ENCODE measurements at regions not wholly inside any gene's neighbourhood (a gene's known extent, or its start where the extent isn't known, plus 50 kb on each side); places are given as distances from the start of the nearest gene placed in this dataset.
"Not testable (repeated sequence)": the region's sequence is repeated elsewhere in the genome, so short reads cannot be mapped to it uniquely, and the experiment has no call there.

DNA sequence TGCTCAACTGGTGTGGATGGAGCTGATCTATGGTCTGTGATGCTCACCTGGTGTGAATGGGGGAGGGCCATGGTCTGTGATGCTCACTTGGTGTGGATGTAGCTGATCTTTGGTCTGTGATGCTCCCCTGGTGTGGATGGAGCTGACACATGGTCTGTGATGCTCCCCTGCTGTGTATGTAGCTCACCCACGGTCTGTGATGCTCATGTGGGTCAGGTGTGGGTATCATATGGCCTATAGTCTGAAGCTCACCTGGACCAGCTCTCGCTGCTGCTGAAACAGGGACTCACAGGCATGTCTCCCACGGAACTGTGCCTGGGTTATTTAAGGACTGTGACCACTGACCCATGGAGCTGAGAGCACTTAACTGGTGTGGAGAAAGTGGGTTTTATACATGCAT lies 109.7 kb downstream of the CRLF2 start:
- DNase-seq (ENCODE audit: low spot score) = no peak

DNA sequence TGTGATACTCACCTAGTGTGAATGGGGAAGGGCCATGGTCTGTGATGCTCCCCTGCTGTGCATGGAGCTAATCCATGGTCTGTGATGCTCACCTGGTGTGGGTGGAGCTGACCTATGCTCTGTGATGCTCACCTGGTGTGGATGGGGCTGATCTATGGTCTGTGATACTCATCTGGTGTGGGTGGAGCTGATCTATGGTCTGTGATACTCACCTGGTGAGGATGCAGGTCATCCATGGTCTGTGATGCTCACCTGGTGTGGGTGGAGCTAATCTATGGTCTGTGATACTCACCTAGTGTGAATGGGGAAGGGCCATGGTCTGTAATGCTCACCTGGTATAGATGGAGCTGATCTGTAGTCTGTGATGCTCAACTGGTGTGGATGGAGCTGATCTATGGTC lies 110.2 kb downstream of the CRLF2 start:
- not testable (repeated sequence) for DNase-seq (ENCODE audit: low spot score)

DNA sequence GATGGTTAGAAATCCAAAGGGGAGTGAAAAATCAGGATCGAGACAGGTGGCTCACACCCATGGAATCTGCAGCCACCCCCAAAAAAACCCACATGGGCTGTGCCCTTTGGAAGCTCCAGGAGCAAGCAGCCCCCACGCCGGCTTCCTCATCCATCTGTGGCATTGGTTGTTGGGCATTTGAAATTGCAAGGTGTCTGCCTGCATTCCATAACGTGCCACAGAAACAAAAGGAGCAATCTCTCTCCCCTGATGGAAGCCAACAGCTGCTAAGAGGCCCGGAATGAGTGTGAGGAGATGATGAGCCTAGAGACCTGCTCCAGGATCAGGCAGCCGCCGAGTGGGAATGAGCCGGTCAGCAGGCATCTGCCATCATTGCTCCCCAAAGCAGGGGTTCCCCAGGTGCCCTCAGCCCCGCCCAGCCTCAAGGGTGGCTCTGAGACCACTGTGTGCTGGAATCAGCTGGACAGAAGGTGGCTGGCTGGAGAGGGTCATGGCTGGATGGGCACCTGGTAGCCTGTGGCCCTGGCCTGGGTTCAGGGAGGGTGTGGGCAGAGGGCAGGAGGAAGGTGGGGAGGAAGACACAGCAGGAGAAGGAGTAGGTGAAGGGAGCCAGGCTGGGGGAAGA lies 113.2 kb downstream of the CRLF2 start:
- no peak for DNase-seq (ENCODE audit: low spot score)

DNA sequence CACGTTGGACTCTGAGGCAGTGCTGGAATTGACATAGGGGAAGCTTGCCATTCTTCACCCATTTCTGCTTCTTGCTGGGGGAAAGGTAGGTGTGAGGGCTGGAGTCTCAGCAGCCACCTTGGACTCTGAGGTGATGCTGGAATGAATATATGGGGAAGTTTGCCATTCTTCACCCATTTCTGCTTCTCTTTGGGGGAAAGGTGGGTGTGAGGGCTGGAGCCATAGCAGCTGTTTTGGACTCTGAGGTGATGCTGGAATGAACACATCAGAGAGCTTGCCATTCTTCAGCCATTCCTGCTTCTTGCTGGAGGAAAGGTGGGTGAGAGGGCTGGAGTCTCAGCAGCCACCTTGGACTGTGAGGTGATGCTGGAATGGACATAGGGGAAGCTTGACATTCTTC lies 115.1 kb downstream of the CRLF2 start:
- no peak for DNase-seq (ENCODE audit: low spot score)

DNA sequence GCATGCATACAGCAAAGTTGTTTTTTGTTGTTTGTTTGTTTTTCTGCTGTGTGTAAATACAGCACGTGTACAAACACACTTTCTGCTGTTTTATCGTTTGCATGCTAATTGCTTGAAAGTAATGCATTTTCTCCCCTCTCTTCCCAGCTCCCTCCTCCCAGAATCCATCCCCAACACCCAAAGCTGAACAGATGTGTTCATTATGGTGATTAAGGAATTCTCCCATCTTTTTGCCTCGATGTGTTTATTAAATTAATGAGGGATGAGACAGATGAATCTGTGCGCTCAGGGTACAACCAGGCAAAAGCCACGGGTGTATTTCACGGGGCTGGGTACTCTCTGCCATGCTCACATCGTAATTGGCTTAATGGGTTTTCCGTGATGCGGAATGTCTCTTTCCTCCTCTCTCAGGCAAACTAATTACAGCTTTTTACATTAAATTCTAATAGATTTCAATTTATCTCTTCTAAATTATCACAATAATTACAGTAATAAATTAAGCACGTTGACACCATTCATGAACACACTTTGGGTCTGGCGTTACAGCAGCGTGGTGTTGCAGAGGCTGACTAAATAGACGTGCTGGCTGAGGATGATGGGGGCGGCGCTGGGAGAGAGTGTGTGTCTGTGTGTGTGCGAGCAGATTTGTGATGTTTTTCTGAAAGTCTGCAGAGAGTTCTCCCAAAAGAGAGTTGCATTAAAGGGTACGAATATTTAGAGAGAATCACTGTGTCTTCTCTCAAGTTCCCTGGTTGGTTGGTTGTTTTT lies 117.7 kb downstream of the CRLF2 start:
- DNase-seq (ENCODE audit: low spot score) = no peak

DNA sequence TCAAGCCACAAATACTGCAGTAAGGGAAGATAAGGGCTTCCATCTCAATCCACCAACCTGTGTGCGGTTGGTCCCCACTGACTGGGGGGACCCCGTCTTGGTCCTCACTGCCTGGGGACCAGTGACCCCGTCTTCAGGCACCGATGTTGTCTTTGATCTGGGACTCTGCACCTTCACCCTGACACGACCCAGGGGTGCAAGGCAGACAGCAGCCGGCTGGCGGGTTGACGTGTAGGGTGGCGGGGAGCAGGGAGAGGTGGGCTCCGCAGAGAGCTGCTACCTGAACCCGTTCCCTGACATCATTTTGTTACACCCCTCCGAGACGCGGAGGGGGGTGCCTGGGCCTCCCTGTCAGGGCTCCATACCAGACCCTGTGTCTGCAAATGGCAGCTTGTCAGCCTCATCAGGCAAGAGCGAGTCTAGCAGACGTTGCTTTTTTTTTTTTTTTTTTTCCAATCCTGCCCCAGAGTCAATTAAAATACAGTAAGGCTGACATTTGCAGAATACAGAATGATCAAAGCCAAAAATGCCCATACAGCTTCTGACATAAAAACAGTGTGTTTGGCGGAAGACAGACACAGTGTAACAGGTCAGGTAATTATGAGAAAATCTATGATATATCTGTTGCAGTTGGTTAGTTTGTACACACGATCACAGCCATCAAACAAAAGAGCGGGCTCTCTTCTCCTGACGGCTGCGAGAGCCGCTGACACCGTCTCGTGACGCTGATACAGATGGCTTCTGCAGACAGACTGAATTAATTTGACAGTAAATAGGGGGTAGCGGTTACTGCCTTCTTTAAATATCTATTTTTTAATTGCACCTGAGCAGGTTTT lies 118.6 kb downstream of the CRLF2 start:
- DNase-seq (ENCODE audit: low spot score) = no peak

DNA sequence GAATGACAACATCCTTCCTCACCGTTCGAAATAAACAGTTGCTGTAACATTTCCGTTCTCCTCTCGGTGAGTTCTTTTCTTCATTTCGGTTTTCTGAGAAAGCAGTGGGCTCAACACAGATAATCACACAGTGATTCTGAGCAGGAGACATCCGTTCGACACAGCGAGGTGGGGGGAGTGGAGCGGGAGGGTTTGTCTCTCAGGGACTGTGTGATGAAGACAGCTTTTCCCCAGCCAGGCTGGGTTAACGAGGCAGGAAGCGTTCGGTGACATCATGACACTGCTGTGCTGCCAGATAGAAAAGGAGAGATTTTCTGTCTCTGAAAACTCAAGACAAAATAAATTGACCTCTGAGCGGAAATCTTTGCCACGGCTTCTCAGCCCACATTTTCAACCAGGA lies 119.3 kb downstream of the CRLF2 start:
- DNase-seq (ENCODE audit: low spot score) = no peak

DNA sequence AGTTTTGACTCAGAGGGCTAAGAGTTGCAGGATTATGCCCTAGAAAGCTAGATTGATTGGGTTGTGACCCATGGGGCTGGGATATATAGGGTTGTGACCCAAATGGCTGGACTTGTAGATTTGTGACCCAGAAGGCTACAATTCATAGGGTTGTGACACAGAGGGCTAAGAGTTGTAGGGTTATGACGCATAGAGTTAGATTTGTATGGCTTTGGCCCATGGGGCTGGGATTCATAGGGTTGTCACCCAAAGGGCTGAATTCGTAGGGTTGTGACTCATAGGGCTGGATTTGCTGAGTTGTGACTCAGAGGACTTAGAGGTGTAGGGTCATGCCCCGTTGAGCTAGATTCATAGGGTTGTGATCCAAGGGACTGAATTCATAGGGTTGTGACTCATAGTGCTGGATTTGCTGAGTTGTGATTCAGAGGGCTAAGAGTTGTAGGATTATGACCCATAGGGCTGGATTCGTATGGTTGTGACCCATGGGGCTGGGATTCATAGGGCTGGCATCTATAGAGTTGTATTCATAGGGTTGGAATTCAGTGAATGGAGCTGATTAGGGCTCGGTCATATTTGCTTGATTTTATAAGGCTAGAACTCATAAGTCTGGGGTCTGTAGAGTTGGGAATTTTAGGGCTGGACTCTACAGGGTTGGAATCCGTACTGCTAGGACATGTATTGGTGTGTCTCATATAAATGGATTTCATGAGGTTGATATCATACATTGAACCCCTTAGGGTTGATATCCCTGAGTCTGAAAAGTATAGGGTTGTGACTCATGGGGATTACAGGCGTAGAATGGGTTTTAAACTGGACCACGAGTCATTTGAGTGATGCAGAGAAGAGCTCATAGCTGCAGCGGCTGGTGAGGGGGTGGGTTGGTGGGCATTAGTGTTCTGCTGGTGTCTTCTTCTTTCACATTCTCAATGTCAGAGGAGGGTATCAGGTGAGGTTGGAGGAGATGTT lies 125.7 kb downstream of the CRLF2 start:
- no peak for DNase-seq (ENCODE audit: low spot score)

DNA sequence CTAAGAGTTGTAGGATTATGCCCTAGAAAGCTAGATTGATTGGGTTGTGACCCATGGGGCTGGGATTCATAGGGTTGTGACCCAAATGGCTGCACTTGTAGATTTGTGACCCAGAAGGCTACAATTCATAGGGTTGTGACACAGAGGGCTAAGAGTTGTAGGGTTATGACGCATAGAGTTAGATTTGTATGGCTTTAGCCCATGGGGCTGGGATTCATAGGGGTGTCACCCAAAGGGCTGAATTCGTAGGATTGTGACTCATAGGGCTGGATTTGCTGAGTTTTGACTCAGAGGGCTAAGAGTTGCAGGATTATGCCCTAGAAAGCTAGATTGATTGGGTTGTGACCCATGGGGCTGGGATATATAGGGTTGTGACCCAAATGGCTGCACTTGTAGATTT lies 126.6 kb downstream of the CRLF2 start:
- DNase-seq (ENCODE audit: low spot score) = not testable (repeated sequence)

DNA sequence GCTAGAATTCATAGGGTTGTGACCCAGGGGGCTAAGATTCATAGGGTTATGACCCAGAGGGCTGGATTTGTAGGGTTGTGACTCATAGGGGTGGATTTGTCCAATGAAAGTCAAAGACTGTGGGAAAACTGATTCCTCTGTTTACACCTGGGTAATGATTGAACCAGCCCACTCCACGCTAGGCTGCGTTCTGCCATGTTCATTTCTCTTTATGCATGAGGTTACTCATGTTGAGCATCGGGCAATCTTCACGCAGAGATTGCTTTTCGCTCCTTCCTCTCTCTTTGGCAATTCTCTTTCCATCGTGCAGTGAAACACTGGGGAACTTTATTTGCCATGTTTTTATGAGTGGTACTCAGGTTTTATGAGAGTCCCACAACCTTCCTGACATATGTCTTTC lies 127.8 kb downstream of the CRLF2 start:
- DNase-seq (ENCODE audit: low spot score) = no peak

DNA sequence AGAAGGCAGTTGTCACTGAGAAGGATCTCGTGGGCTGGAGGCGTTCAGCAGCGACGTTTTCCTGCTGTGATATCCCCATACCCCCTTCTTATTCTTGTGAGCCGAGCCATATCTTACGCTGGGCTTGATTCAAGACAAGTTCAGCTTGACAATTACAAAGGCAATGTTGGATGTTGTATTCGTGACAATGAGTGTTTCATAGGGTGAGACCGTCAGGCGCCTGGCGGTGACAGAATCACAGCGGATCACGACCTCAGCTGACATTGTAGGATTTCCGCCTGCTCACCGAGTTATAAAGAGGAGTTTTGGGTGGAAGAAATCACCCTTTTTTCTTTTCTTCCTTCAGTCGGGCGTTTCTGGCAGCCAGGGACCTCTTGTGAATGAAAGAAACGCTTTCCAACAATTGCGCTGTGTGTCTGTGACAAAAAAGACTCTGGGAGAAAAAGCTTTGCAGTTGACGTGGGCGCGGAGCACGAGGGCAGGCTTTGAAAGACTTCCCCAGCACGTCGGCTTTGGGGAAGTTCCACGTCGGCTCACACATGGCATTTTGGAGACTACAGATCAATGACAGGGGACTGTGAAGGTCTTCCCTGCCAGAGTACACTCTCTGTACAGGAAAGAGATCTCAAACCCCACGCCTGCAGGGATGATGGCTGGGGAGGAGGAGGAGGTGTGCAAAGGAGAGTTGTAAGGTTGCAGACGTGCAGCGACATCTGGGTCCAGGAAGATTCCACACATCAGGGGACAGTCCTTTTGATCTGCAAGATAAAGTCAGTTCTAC lies 135.4 kb downstream of the CRLF2 start:
- no peak for DNase-seq (ENCODE audit: low spot score)

DNA sequence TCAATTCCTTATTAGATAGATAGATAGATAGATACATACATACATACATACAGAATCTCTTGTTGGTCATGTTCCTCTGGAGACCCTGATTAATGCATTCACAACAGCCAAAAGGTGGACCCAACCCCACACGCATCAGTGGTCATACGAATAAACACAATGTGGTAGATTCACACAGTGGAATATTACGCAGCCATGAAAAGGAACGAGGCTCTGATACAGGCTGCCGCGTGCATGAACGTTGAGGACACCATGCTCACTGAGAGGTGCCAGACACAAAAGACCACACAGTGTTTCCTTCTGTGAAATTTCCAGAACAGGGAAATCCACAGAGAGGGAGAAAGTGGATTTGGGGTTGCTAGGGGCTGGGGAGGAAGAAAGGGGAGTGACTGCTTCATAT lies 136.7 kb downstream of the CRLF2 start:
- DNase-seq (ENCODE audit: low spot score) = no peak

DNA sequence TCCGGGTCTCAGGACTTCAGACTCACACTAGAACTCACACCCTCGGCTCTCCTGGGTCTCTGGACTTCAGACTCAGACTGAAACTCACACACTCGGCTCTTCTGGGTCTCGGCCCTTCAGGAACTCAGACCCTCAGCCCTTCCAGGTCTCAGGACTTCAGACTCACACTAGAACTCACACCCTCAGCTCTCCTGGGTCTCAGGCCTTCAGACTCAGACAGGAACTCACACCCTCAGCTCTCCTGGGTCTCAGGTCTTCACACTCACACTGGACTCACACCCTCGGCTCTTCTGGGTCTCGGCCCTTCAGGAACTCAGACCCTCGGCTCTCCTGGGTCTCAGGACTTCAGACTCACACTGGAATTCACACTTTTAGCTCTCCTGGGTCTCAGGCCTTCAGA lies 137.3 kb downstream of the CRLF2 start:
- DNase-seq (ENCODE audit: low spot score) = no peak

DNA sequence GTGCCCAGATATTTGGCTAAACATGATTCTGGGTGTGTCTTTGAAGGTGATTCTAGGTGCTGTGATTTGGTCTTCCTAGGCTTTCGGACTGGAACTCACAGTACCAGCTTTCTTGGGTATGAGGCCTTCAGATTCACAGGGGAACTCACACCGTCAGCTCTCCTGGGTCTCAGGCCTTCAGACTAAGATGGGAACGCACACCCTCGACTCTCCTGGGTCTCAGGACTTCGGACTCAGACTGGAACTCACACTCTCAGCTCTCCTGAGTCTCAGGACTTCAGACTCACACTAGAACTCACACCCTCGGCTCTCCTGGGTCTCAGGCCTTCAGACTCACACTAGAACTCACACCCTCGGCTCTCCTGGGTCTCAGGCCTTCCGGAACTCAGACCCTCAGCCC lies 137.7 kb downstream of the CRLF2 start:
- no peak for DNase-seq (ENCODE audit: low spot score)

DNA sequence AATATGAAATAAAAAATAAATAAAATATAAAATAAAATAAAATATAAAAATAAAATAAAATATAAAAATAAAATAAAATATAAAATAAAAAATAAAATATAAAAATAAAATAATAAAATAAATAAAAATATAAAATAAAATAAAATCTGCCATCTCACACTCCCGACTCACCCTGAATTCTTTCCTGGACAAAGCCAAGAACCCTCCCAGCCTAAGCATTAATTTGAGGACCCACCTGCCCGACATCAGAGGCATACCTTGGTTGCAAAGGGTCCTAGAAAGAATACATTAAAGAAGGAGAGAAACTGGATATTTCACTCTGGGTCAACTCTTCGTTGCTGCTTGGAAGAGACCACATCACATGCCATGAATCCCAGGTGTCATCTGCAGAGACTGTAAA lies 138.3 kb downstream of the CRLF2 start:
- no peak for DNase-seq (ENCODE audit: low spot score)

DNA sequence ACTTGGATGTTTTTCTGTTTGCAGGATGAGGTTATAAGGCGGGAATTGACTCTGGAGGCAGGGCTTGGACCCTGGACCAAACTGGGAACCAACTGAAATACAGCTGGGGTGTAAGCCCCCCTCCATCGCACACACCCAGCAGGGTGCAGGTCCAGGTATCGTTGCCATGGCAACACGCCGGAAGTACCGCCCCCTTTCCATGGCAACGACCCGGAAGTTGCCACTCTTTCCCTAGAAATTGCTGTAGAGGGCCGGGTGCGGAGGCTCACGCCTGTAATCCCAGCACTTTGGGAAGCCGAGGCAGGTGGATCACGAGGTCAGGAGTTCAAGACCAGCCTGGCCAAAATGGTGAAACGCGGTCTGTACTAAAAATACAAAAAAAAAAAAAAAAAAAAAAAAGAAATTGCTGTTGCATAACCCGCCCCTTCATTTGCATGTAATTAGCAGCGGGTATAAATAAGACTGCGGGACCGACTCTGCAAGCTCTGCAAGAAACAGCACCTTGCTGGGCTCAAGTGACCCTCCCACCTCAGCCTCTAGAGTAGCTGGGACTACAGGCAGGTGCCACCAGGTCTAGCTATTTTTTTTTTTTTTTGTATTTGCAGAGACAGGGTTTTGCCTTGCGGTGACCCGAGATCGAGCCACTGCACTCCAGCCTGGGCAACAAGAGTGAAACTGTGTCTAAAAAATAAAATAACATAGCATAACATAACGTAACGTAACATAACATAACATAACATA lies 139.6 kb downstream of the CRLF2 start:
- no peak for DNase-seq (ENCODE audit: low spot score)

DNA sequence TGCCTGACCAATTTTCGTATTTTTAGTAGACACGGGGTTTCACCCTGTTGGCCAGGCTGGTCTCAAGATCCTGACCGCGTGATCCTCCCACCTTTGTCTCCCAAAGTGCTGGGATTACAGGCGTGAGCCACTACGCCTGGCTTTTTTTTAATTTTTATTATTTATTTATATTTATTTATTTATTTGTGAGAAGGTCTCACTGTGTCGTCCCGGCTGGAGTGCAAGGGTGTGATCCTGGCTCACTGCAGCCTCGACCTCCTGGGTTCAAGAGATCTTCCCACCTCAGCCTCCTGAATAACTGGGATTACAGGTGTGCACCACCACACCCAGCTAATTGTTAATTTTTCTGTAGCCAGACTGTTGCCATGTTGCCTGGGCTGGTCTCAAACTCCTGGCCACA lies 141.1 kb downstream of the CRLF2 start:
- DNase-seq (ENCODE audit: low spot score) = no peak

DNA sequence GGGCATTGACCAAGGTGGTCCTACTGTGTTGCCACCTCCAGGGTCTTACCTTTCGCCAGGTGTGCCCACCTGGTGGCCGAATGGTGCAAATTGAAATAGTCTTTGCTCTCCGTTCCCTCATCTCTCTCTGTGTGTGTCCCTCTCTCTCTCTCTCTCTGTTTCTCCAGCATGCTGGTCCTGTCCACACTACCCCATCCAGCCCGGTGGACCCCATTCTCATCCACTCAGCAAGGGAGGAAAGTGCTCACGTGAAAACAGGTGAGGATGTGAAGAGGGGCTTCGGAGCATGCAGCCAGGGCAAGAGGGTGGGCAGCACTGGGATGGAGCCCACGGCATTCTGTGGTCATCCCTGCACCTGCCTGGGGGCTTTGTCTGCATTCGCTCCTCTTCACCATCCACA lies 150.1 kb downstream of the CRLF2 start:
- no peak for DNase-seq (ENCODE audit: low spot score)

DNA sequence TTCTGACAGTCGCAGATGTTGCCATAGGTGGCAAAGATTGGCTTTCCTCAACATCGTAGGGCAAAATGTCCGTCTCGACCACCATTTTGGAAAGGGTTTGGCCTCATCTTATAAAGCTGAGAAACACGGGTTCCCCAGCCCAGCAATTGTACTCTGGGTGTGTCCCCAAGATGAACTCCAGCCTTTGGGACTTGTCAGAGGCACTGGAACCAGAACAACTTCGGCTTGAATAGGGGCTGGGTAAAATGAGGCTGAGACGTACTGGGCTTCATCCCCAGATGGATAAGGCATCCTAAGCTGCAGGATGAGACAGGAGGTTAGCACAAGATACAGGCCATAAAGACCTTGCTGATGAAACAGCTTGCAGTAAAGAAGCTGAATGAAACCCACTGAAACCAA lies 151.9 kb downstream of the CRLF2 start:
- no peak for DNase-seq (ENCODE audit: low spot score)

Measured in GM03348 (cell line).